Fibroblast of pulmonary artery (primary cell): ENCODE measurements at regions not wholly inside any gene's neighbourhood (a gene's known extent, or its start where the extent isn't known, plus 50 kb on each side); places are given as distances from the start of the nearest gene placed in this dataset.

Experiments used
- DNase-seq: peaks from one replicate; pipeline ENCODE4 v3.0.0-alpha.2; 2010; ENCODE audit warnings: low read depth
- H3K4me3 ChIP-seq: replicated peaks from 2 replicates; pipeline ENCODE4 v1.5.1; 2011; ENCODE audit warnings: low read depth, mild to moderate bottlenecking, control low read depth, low read length, moderate library complexity
- TF ChIP-seq, protein P1 (sequence below): IDR thresholded peaks from 2 replicates; pipeline ENCODE4 v1.5.1; 2011; ENCODE audit warnings: mild to moderate bottlenecking, control low read depth, low read length, inconsistent platforms; ENCODE audit errors: missing control alignments

DNA sequence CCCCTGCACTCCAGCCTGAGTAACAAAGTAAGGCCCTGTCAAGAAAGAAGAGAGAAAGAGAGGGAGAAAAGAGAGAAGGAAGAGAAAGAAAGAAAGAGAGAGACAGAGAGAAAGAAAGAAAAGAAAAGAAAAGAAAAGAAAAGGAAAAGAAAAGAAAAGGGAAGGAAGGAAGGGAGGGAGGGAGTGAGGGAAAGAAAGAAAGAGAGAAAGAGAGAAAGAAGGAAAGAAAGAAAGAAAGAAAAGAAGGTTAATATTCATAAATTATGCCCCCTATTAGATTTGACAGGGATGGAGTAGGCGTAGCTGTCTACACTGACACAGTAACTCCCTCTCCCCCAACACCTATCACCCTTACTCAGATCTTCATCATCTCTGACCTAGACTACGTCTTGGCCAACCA is 202.3 kb downstream of the SP3 start:
- DNase-seq: no peak
- H3K4me3 ChIP-seq: no peak overlapping the region
- TF ChIP-seq, protein P1, sequence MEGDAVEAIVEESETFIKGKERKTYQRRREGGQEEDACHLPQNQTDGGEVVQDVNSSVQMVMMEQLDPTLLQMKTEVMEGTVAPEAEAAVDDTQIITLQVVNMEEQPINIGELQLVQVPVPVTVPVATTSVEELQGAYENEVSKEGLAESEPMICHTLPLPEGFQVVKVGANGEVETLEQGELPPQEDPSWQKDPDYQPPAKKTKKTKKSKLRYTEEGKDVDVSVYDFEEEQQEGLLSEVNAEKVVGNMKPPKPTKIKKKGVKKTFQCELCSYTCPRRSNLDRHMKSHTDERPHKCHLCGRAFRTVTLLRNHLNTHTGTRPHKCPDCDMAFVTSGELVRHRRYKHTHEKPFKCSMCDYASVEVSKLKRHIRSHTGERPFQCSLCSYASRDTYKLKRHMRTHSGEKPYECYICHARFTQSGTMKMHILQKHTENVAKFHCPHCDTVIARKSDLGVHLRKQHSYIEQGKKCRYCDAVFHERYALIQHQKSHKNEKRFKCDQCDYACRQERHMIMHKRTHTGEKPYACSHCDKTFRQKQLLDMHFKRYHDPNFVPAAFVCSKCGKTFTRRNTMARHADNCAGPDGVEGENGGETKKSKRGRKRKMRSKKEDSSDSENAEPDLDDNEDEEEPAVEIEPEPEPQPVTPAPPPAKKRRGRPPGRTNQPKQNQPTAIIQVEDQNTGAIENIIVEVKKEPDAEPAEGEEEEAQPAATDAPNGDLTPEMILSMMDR: no peak

DNA sequence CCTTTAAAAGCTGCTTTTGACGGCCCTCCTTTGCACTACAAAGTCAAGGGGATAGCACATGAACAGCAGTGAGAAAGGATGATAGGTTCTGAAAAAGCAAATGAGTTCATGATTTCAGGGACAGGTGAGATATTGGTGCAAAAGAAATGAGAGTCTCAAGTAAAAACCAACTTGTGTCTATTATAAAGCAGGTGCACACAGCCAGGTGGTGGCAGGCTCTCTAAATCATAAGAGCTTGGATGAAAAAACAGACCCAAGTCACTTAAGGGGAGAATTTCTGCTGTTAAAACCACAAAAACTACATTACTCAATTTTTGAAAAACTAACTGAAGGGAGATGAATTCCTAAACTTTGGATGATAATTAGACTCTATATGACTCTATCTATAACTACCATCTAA is 201.5 kb downstream of the SP3 start:
- no peak overlapping the region for H3K4me3 ChIP-seq
- TF ChIP-seq, protein P1: no peak
- DNase-seq: no peak

DNA sequence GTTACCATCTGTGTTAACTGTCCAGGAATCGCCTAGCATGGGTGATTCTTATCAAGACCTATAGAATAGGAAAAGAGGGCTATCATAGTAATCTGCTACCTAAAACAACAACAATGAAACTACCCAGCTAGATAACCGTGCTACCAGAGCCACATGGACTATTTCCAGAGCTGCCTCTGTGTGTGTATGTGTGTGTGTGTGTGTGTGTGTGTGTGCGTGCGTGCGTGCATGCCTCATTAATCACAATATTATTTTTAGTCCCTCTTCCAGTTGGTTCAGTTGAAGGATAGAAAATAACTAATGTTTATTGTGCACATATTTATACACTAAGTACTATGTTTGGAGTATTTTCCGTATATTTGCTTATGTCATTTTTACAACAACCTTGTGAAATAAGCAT is 201.1 kb downstream of the SP3 start:
- DNase-seq: no peak
- TF ChIP-seq, protein P1: no peak

DNA sequence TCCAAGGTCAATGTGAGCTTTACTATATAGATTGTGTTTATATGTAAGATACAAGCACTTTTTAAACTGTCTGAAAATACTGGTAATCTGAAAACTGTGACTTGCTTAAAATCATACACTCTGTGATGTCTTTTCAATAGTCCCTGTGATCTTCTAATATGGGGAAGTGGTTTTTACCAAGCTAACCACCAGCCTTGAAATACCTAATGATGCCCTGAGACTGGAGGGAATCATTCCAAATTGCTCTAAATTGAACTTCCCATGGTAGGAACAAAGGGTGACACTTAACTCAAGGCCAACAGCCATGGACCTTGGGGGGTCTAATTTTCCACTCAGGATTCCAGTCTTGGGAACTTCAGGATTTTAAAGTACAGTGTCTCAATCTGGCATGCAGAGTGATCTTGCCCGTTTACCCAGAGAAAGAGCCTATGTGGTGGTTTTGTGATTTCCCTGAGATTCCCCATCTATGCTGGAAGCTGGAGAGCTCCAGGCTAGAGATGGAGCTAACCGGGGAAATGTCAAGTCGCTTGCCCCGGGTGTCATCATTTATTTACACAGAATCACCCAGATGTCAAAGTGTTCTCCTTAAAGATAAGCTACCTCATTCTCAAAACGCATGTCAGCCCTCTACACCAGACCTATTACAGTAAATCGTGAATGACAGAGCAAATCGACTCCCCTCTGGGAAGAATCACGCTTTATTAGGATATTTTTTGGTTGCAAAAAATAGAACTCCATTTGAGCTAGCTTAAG is 198.5 kb downstream of the SP3 start:
- no peak overlapping the region for H3K4me3 ChIP-seq
- DNase-seq: no peak
- TF ChIP-seq, protein P1: no peak

More for the DNA sequence above, 201.1 kb downstream of the SP3 start:
- H3K4me3 ChIP-seq: no peak overlapping the region

DNA sequence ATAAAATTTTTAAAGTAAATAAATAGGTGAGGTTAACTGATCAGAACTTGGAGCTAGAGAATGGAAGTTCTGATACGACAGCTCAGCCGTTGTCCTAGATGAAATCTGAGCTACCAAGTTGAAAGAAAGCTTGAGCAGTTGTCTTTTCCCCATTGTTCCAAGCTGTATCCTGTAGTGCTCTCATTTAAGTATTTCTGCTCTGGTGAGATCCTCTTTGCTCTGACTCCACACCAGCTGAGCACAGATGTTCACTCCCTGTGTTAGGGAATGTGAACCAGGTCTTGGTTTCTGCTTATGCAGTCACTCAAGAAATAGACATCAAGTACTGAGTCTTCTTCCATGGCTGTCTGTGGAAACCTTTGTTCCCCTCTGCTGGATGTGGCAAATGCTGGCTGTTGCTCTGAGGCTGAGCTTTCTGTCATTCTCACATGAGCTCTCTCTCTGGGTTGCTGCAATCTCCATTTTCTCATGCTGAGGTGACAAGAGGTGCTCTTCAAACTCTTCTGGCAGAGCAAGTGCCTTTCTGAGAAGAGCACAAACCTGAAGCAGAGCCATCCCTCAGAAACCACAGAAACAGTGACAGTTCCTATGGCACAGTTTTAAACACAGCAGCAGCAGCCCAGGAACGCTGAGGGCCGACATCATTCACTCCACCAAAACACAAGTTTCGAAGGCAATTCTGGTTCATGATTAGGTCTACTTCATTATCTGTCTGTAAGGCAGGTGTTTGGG is 194.1 kb downstream of the SP3 start:
- H3K4me3 ChIP-seq: no peak overlapping the region
- no peak for DNase-seq
- TF ChIP-seq, protein P1: no peak

DNA sequence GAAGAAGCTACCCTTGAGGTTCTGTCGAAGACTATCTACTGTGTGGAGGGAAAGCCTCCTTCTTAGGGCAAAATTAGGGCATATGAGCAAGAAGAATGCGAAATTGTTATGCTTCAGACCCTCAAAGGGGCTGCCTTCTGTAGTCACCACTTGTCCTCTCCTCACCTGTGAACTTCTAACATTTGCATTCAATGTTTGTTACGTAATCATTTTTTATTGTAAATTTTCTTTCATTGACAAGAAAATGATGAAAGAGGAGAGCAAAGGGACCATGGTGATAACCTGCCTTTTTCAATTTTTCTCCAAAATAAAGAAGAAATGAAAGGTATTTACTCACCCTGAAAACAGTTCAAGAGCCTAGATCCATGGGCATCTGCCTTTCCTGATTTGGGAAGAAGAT is 193.0 kb downstream of the SP3 start:
- TF ChIP-seq, protein P1: no peak
- DNase-seq: no peak
- no peak overlapping the region for H3K4me3 ChIP-seq
